ENCODE measurements at regions not wholly inside any gene's neighbourhood (a gene's known extent, or its start where the extent isn't known, plus 50 kb on each side); places are given as distances from the start of the nearest gene placed in this dataset.
"Not testable (repeated sequence)": the region's sequence is repeated elsewhere in the genome, so short reads cannot be mapped to it uniquely, and the experiment has no call there.

GRCh38 chr18:10085416-10085815 is 171.6 kb downstream of the VAPA start:
- peak; percentile 49 for DNase-seq (ENCODE audit: low read depth)

GRCh38 chr18:10085876-10086275 is 172.1 kb downstream of the VAPA start:
- no peak for DNase-seq (ENCODE audit: low read depth)

- DNase-seq (ENCODE audit: low read depth) = no peak
These were observed 172.8 kb downstream of the VAPA start for GRCh38 chr18:10086458-10087210.

GRCh38 chr18:10088734-10089133 is 174.9 kb downstream of the VAPA start:
- DNase-seq (ENCODE audit: low read depth) = no peak

GRCh38 chr18:10089881-10090280 is 176.1 kb downstream of the VAPA start:
- DNase-seq (ENCODE audit: low read depth) = no peak

GRCh38 chr18:10090668-10091067 is 176.9 kb downstream of the VAPA start:
- DNase-seq (ENCODE audit: low read depth) = no peak

GRCh38 chr18:10093445-10093844 is 179.6 kb downstream of the VAPA start:
- no peak for DNase-seq (ENCODE audit: low read depth)

GRCh38 chr18:10094154-10094553 is 180.3 kb downstream of the VAPA start:
- no peak for DNase-seq (ENCODE audit: low read depth)

GRCh38 chr18:10094655-10095054 is 180.8 kb downstream of the VAPA start:
- no peak for DNase-seq (ENCODE audit: low read depth)

GRCh38 chr18:10095356-10095755 is 181.5 kb downstream of the VAPA start:
- DNase-seq (ENCODE audit: low read depth) = no peak

- DNase-seq (ENCODE audit: low read depth) = peak; percentile 38
These were observed 185.8 kb downstream of the VAPA start for GRCh38 chr18:10099539-10100140.

GRCh38 chr18:10100196-10100595 is 186.4 kb downstream of the VAPA start:
- no peak for DNase-seq (ENCODE audit: low read depth)

GRCh38 chr18:10100941-10101701 is 187.3 kb downstream of the VAPA start:
- no peak for DNase-seq (ENCODE audit: low read depth)

- DNase-seq (ENCODE audit: low read depth) = no peak
These were observed 187.9 kb downstream of the VAPA start for GRCh38 chr18:10101729-10102128.

- DNase-seq (ENCODE audit: low read depth) = not testable (repeated sequence)
These were observed 191.3 kb downstream of the VAPA start for GRCh38 chr18:10105118-10105517.

- no peak for DNase-seq (ENCODE audit: low read depth)
These were observed 197.4 kb downstream of the VAPA start for GRCh38 chr18:10111191-10111590.

- DNase-seq (ENCODE audit: low read depth) = no peak
These were observed 198.1 kb downstream of the VAPA start for GRCh38 chr18:10111944-10112343.

- no peak for DNase-seq (ENCODE audit: low read depth)
These were observed 199.6 kb downstream of the VAPA start for GRCh38 chr18:10113121-10114022.

GRCh38 chr18:10114717-10115463 is 201.1 kb downstream of the VAPA start:
- no peak for DNase-seq (ENCODE audit: low read depth)

- no peak for DNase-seq (ENCODE audit: low read depth)
These were observed 202.8 kb downstream of the VAPA start for GRCh38 chr18:10116574-10116973.

GRCh38 chr18:10119528-10119927 is 205.7 kb downstream of the VAPA start:
- DNase-seq (ENCODE audit: low read depth) = no peak
